ENCODE measurements at regions not wholly inside any gene's neighbourhood (a gene's known extent, or its start where the extent isn't known, plus 50 kb on each side); places are given as distances from the start of the nearest gene placed in this dataset.

DNA sequence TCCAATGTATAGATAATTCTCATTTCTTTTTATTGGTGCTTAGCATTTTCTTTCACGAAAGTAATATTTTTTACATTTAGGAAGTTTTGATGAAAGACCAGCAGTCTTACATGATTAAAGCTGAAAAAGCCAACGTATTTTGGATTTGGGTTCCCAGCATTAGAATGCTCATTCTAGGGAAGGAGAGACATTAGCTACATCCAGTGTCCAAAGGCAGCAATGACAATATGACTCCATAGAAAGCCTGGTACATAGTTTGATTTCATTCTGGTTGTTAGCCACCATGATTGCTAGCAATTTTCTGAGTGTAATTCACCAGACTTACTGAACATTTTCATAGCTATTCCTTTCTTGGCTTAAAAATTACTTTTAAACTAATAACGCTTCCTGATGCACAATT, 1397.5 kb downstream of the PCDH7 start:
- DNase-seq: no peak

DNA sequence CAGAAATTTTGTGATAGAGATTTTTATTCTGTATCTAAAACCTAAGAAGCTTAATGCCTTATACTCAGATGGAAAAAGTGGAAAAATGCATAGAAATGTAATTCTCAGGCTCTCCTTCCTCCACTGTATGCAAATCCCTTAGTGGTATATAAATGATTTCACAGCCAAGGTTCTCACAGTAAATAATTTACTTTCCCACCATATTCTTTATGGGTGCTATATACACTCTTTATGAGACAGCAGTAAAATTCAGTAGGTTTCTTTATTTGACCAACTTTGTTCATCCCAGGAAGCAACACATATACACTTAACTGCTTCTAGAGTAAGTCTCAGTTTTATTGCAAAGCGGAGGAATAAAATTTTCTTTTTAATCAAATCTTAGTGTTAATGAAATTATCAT, 1399.7 kb downstream of the PCDH7 start:
- DNase-seq: no peak

DNA sequence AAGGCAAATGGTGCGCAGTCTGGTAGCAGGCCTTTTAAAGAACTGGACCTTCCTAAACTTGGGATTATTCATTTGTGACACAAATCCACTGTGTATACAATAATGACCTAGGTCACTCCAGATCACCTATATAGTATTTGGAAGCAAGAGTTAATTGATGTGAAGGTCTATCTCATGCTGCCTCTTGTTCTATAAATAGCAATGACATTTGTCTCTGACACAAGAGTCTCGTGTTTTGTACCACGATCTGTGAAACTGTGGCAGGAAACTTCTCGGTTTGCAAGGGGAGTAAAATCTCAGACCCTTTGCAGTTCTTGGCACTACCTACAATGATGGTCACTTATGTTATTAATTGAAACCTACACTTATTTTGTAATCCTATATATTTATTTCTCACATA, 1408.4 kb downstream of the PCDH7 start:
- no peak for DNase-seq

DNA sequence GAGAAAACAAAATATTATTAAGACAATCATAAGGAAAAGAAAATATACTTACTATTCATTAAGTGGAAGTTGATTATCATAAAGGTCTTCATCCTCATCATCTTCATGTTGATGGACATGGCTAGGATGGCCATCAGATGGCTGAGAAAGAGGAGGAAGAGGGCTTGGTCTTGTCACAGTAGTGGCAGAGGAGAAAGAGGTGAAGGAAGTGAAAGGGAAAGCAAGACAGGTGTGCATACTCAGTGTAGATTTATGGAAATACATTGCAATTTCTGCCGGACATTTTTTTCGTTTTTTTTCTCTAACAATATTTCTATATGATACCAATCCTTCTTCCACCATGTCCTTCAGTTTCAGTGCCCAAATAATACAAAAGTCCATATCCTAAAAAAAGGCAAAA, 1409.8 kb downstream of the PCDH7 start:
- DNase-seq: no peak

DNA sequence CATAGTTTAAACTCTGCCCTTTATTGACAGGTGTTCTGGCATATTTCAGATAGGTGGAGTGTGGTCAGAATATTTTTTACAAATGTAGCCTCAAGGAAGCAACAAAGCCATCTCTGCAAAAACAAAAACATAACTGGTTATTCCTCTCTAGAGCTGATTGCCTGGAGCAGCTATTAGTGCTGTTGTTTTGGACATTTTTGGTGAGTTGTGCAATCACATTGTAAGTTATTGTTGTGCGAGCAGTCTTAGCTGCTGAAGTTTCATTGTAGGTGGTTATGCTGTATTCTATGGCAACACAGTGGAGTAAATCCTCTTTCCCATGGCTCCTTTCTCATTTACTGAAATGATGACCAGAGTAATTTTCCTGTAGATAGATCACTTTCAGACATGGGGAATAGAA, 1413.0 kb downstream of the PCDH7 start:
- no peak for DNase-seq

DNA sequence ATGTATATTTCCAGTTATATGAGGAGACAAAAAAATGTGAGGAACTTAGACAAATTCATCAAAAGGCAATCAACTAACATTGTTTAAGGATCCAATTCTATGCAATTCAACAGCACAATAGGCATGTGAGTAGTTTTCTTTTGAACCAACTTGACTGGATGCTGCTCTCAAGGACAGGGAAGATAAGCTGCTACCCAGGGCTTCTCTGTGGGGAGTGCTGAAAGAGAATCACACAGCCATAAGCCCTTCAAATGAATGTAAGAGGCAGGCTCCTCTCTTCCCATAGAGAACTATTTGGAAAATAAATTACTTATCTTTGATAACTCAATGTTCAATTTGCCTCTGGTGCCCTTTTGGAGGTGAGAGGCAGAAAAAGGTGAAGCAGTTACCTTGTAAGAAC, 1413.6 kb downstream of the PCDH7 start:
- DNase-seq: no peak

DNA sequence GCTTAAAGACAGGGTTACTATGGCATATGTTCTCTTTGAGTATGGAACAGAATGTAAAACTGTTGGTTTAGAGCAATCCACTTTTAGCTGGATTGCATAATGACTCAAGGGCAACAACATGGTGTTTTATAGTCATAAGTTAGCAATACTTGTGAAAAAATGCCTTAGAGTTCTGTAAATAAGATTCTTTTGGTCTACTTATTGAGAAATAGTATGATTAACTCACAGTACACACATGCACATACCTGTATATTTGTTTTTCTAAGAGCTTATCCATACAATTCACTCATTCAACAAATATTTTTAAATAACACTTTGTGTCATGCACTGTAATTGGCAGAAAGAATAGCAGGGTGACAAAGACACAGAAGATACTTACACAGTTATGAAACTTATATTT, 1415.5 kb downstream of the PCDH7 start:
- no peak for DNase-seq

DNA sequence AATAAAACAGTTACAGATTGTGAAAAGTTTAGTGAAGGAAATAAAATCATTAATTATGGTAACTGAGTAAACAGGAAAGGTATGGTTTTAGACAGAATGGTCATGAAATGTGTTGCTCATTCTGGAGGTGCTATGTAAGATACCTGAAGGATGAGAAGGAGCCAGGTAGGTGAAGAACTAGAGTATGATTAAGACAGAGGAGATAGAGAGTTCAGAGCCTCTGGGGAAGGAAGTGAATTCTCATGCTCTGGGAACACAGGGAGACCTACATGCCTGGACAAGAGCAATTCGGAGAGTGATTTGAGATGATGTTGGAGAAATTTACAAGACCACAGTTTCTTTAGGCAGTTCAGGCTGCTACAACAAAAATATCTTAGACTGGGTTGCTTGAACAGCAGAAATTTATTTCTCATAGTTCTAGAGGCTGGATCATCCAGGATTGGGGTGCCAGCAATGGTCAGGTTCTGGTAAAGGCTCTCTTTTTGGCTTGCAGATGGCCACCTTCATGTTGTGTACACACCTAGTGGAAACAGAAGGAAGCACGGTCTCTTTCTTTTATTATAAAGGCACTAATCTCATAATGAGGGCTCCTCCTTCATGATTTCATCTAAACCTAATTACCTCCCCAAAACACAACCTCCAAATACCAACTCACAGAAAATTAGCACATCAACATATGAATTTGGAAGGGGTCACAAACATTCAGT, 1416.1 kb downstream of the PCDH7 start:
- no peak for DNase-seq

DNA sequence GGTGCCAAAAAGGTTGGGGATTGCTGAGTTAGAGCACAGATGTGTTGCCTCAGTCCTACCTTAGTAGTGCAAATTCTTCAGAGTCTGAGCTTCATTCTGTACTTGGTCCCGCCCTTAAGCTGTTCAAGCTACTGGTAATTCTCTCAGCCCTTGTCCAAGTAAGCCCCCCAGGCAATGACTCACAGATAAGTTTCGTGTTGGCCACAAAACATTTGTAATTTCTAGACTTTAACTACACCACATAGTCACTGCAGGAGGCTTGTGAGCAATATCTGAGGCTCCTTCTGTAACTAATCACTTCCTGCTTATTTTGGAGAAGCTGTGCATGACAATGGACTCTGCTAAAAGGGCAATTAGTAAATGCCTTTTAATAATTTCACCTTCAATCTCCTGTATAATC, 1420.5 kb downstream of the PCDH7 start:
- DNase-seq: no peak

DNA sequence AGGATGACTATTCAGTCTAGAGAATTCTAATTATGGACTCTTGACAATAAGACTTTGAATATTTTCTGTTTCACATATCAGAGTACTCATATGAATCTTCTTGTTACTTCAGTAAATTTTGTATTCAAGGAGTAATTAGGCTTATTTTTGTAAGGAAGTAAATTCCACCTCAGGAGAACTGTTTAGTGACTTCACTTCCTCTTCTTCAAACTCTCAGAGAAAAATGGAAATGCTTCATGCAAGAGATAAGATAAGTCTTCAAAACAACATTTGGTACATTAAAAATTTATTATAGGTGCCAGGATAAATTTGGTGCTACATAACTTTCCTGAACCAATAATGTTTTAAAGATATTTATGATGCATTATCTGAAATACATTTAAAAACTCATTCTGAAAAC, 1421.9 kb downstream of the PCDH7 start:
- no peak for DNase-seq

DNA sequence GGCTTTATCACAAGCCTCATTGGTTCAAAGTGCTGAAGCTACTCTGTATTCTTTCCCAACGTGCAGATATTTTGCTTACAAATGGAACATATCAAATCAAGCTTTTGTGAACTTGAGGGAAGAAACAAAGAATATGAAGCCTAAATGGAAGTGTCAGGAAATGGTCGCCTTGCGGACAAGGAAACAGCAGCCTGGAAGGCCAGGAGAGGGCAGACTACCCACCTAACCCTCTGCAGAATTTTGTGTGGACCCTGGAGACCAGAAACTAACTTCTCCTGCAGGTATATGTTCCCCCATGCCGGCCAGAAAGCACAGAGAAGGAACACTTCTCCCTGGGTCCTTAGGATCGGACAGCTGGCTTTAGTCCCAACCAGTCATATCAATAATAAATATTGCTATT, 1425.8 kb downstream of the PCDH7 start:
- DNase-seq: no peak

DNA sequence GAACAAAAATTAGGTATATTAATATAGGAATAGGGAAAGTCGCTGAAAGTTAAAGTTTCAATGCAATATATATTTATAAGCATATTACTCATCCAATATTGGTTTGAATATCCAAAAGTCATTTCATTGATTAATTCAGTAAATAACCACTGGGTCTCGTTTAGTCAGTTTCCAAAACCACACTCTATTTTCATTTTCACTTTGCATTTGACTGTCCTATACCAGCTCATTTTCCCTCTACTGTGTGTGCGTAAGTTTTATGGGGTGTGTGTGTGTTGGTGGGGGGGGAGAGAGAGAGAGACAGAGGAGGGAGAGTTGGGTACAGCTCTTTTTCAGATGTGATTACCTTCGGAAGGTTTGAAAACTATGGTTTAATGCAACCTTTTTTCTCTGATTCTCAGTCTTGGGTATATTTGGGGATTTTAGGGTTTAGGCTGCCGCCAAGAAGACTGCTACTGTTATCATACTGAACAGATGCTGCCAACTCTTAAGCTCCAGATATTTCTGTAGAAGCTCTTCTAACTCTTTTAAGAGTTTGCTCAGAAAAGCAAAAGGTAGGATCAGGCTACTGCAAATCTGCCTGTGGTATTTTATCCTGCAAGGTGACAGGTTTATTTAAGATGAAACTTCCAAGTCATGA, 1427.4 kb downstream of the PCDH7 start:
- DNase-seq: no peak

DNA sequence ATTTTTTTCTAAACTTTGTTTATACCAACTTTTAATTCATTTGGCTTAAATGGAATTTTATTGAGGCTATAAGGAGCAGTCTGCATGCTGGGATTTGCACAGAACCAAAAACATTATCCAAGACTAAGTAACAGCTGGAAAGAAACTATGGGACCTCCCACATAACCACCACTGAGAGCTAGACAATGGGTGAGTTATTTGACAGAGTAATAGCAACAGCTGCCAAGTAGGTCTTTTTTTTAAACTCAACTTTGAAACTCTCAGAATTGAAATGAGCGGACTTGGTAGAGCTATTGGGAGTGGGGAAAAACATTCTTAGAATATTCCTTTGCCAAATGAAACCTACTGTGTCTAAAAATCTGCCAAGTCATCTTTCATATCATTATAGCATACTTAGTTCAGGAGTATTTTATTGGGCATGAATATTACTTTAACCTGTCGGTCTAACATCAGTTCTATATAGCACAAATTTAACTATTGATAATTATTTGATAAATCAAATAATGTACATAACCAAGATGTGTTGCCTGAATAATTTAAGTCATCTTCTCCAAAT, 1428.0 kb downstream of the PCDH7 start:
- no peak for DNase-seq

DNA sequence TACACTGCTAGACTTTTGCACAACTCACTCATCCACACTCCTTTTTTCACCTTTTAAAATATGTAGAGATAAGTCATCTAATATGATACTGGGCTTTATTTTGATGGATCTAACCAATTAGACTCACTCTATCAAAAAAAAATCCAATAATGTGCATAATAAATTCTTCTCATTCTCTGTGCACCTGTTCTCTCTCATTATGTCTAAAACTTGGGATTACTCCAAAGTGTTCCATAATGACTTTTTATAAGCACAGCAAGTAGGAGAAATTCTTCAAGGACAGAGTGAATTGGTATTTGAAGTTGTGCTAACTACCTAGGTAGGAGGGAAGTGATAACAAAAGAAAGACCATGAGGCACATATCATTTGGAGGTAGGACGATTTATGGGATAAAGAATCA, 1438.8 kb downstream of the PCDH7 start:
- no peak for DNase-seq

DNA sequence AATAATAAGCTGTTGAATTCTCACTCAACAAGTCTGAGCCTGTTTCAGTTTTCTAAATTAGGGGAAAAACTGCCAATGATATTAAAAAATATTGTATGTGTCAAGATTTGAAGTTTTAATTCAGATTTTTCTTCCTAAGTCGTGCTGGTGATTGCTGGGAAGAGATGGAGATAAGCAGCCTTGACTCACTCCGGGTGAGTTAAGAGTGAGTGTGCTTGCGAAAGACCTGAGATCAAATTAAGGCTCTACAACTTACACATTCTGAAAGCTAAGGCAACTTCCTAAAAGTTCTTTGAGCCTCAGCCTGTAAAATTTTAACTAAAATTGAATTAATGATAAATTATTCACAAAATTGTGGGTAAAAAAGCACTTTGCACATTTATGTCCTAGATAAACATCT, 1441.2 kb downstream of the PCDH7 start:
- DNase-seq: no peak

DNA sequence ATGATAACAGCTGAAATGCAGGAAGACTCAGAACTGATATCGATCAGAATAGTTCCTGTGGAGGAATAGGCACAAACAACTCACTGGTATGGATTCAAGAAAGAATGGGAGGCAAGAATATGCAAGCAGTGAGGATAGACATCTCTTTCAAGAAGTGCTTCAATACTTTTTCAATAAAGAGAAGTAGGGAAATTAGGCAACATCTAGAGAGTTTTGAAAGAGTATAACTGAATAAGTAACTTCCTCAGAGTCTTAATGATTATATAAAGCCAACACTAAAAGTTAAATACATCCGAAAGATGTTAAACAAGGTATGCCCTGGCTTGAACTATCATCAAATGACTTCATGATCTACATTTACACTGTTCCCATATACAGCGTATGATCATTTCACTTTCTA, 1443.0 kb downstream of the PCDH7 start:
- DNase-seq: no peak

DNA sequence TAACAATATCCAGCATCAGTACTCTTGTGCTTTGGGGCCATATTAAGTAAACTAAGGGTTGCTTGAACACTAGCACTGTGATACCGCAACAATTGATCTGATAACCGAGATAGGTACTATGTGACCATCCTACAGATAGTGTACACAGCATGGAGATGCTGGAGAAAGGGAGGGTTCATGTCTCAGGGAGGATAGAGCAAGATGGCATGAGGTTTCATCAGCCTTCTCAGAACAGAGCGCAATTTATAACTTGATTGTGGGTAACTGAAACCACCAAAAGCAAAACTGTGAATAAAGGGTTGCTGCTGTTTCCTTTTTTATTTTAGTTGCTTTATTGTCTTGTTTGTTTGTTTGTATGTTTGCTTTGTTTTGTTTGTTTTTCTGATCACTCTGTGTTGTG, 1449.7 kb downstream of the PCDH7 start:
- no peak for DNase-seq

DNA sequence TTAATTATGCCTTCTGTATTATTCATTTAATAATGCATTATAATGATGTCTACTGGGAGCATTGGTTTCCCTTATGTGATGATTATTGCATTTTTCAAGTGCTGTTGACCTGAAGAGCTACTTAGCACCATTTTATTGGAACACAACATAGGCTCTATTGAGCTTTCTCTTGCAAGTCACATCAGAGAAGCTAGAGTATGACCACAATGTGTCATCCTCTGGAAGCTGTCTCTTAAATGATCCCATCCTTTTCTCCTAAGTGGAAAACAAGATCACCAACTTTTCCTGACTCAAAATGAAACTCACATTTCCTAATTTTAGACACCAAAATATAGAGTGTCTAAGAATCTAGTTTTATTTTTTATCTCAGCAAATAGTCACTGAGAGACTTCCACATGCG, 1451.9 kb downstream of the PCDH7 start:
- DNase-seq: no peak

DNA sequence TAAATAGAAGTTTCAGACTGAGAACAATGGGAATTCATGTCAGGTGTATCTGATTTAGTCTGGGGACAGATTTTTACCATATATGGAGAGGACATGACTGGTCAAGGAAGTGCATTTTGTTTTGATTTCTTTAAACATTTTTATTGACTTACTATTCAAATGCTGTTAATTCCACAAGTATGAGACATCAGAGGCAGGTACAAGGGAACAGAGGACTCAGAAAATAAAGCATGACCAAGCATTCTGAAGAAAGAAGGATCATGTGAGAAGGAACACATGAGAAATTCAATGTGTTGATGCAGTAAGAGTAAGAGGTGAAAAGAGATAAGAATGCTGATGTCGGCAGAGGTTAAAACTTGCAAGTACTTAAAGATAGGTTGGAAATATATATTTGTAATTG, 1452.6 kb downstream of the PCDH7 start:
- no peak for DNase-seq

DNA sequence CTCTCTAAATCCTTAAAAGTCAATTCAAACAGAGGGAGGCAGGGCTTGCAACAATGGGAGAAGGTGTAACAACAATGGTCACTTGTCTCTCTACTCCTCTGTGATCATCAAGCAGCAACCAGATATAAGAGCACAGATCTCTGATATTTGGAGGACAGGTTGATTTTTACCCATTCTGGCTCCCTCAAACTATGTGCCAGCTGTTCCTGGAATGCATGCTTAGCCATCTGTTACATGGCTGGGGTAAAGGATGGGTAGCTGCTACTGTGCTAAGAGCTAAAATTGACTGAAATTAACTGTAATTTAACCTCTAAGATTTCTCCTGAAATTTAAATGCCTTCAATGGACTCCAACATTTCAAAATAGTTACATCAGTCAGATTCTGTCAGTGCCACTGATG, 1459.9 kb downstream of the PCDH7 start:
- no peak for DNase-seq

DNA sequence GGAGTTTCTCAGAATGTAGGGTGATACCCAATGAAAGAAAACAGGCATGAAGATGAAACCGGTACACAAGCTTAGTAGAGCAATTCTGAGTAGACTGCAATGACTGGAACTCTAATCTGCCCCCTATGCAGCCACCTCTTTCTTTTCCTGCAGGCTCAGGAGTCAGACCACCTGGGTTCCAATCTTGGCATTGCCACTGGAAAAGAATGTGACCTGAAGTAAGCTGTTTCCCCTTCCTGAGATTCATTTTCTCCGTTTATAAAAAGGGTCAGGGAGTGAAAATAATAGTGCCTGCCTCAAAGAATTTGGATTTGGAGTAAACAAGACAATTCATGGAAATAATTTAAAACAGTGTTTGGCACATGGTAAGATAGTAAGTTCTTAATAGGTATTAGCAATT, 1464.0 kb downstream of the PCDH7 start:
- no peak for DNase-seq

DNA sequence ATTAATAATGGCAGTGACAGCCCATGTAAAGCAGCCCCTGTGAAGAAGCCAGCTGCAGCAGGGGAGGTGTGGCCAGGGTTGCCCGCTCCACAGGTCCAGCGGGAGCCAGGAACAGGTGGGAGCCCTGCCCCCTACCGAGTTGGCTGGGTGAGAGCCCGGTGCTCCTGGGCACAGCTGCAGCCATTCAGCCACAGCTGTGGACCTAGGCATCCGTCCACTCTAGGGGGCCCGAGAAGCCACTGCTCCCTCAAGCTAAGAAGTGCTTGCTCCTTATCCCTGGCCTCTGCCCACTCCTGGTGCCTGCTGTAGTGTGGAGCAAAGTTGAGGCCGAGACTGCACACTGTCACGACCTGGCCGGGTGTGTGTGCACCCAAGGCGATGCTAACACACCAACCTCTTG, 1469.0 kb downstream of the PCDH7 start:
- no peak for DNase-seq

DNA sequence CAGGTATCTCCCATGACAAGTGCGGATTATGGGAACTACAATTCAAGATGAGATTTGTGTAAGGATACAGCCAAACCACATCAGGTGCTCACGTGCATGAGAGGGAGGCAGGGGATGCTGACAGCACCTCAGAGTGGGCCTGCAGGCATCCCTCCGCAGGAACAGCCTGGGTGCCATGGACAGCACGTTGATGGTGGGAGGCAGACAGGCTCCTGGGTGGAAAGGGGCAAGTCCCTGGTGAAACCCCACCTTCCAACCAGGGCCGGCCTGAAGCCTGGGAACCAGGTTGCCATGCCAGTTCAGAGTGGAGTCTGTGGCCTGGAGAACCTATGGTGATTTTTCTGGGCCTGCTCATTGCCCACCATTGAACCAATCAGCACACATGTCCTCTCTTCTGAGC, 1469.6 kb downstream of the PCDH7 start:
- no peak for DNase-seq

DNA sequence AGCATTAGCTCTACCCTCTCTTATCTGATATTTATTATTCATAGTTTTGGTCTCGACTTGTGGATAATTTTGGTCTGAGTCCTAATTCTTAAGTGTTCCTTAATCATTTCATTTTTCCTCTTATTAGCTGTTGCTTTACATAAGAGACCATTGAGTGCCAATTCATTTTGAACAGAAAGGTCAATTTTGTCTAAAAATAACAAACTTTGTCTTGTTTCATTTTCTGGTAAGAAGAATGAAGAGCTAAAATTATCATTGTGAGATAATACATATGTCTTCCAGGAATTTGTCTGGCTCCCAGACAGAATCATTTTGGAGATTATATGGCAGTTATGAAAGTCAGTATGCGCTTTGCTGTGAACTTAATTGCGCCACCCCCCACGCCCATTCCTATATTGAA, 1471.8 kb downstream of the PCDH7 start:
- DNase-seq: no peak

DNA sequence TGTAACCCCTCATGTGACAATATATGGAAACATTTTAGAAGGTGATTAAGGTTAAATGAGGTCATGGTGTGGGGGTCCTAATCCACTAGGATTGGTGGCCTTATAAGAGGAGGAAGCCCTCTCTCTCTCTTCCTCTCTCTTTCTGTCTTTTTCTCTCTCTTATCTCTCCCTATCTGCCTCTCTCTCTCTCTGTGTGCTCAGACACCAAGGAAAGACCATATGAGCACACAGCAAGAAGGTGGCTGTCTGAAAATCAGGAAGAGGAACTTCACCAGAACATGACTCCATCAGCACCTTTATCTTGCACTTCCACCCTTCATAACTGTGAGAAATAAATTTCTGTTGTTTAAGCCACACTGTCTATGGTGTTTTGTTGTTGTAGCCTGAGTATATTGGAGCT, 1472.2 kb downstream of the PCDH7 start:
- no peak for DNase-seq
